ENCODE measurements at regions not wholly inside any gene's neighbourhood (a gene's known extent, or its start where the extent isn't known, plus 50 kb on each side); places are given as distances from the start of the nearest gene placed in this dataset.

- Histone ChIP-seq H3K27ac (no peak overlapping the region), H3K4me1 (no peaks in the 10 kb centered on the region), H3K36me3 (no peaks in the 10 kb centered on the region), H3K9me3 (no peaks in the 10 kb centered on the region), H3K4me3 (no peak overlapping the region), H3K27me3 (no peaks in the 10 kb centered on the region)
- intact Hi-C loops (cut with DNase I), result no loop called here
- no peak for DNase-seq (ENCODE audit: extremely low spot score in 2 of 2)
- no peak for TF ChIP-seq POLR2A (IDR thresholded peaks at IDR 0.05)
Observed at GRCh38 chr13:103236213-103236612, 170.0 kb upstream of the SLC10A2 start.

DNA sequence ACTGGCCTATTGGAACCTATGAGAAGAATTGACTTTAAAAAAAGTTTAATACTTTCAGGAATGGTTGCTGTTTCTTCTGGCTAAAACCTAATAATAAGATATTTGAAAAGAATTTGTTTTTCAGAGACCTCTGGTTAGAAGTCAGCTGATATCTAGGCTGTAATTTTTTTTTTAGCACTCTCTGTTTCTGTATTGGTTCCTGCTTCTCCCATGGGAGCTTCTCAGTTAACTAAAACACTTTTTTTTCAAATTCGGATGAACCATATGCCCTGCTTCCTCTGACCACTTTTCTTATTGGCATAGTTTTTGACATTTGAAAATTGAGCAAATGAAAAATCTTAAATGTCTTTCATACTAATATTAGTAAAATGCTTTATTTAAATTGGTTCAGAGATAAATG lies 163.5 kb upstream of the SLC10A2 start:
- intact Hi-C loops (cut with DNase I), result no loop called here
- DNase-seq (ENCODE audit: extremely low spot score in 2 of 2), result no peak
- Histone ChIP-seq H3K27me3 (no peaks in the 10 kb centered on the region), H3K36me3 (no peaks in the 10 kb centered on the region), H3K4me1 (no peaks in the 10 kb centered on the region), H3K4me3 (no peak overlapping the region), H3K27ac (no peak overlapping the region), H3K9me3 (no peaks in the 10 kb centered on the region)
- TF ChIP-seq, protein P1, sequence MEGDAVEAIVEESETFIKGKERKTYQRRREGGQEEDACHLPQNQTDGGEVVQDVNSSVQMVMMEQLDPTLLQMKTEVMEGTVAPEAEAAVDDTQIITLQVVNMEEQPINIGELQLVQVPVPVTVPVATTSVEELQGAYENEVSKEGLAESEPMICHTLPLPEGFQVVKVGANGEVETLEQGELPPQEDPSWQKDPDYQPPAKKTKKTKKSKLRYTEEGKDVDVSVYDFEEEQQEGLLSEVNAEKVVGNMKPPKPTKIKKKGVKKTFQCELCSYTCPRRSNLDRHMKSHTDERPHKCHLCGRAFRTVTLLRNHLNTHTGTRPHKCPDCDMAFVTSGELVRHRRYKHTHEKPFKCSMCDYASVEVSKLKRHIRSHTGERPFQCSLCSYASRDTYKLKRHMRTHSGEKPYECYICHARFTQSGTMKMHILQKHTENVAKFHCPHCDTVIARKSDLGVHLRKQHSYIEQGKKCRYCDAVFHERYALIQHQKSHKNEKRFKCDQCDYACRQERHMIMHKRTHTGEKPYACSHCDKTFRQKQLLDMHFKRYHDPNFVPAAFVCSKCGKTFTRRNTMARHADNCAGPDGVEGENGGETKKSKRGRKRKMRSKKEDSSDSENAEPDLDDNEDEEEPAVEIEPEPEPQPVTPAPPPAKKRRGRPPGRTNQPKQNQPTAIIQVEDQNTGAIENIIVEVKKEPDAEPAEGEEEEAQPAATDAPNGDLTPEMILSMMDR (IDR thresholded peaks at IDR 0.05), result no peak
- no peak for TF ChIP-seq POLR2A (IDR thresholded peaks at IDR 0.05)

- DNase-seq (ENCODE audit: extremely low spot score in 2 of 2), result no peak
- intact Hi-C loops (cut with DNase I), result no loop called here
- Histone ChIP-seq H3K4me3 (no peak overlapping the region), H3K27ac (no peak overlapping the region), H3K36me3 (no peaks in the 10 kb centered on the region), H3K27me3 (no peaks in the 10 kb centered on the region), H3K4me1 (no peaks in the 10 kb centered on the region), H3K9me3 (no peaks in the 10 kb centered on the region)
- TF ChIP-seq POLR2A (IDR thresholded peaks at IDR 0.05), result no peak
- TF ChIP-seq, protein P1 (IDR thresholded peaks at IDR 0.05), result no peak
- no peak for TF ChIP-seq POLR2AphosphoS5 (IDR thresholded peaks at IDR 0.05; ENCODE audit: insufficient read depth in 1 of 2, low read depth in 1 of 2)
Observed at GRCh38 chr13:103224804-103225203, 158.6 kb upstream of the SLC10A2 start.

DNA sequence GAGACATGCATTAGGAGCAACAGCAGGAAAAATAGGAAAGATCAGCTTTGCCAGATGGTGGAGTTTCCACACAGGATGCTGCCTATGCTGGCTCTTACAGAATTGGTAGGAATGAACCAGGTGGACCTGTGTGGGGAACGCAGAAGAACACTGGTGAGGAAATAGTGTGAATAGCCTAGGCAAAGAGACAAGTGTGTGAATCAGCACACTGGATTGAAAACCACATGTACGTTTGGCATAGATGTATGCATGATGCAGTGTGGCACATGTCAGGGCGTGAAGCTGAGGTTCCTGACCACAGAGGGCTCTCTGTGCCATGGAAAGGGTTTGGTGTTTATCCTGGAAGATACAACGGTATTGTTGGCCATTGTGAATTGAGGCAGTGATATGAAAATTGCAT lies 156.5 kb upstream of the SLC10A2 start:
- Histone ChIP-seq H3K36me3 (no peaks in the 10 kb centered on the region), H3K27ac (no peak overlapping the region), H3K27me3 (no peaks in the 10 kb centered on the region), H3K9me3 (no peaks in the 10 kb centered on the region), H3K4me3 (no peak overlapping the region), H3K4me1 (no peaks in the 10 kb centered on the region)
- no peak for TF ChIP-seq POLR2AphosphoS5 (IDR thresholded peaks at IDR 0.05; ENCODE audit: insufficient read depth in 1 of 2, low read depth in 1 of 2)
- TF ChIP-seq, protein P1 (IDR thresholded peaks at IDR 0.05), result no peak
- TF ChIP-seq POLR2A (IDR thresholded peaks at IDR 0.05), result no peak
- DNase-seq (ENCODE audit: extremely low spot score in 2 of 2), result no peak
- intact Hi-C loops (cut with DNase I), result no loop called here

- H3K4me1 ChIP-seq, result no peaks in the 10 kb centered on the region
- no peaks in the 10 kb centered on the region for H3K36me3 ChIP-seq
- TF ChIP-seq, protein P1 (IDR thresholded peaks at IDR 0.05), result no peak
- TF ChIP-seq POLR2AphosphoS5 (IDR thresholded peaks at IDR 0.05; ENCODE audit: insufficient read depth in 1 of 2, low read depth in 1 of 2) (no peak), POLR2A (IDR thresholded peaks at IDR 0.05) (no peak)
- H3K4me3 ChIP-seq, result no peak overlapping the region
- H3K27me3 ChIP-seq, result no peaks in the 10 kb centered on the region
- H3K9me3 ChIP-seq, result no peaks in the 10 kb centered on the region
- intact Hi-C loops (cut with DNase I), result no loop called here
- DNase-seq (ENCODE audit: extremely low spot score in 2 of 2), result no peak
- H3K27ac ChIP-seq, result no peak overlapping the region
Observed at GRCh38 chr13:103218253-103218652, 152.0 kb upstream of the SLC10A2 start.

DNA sequence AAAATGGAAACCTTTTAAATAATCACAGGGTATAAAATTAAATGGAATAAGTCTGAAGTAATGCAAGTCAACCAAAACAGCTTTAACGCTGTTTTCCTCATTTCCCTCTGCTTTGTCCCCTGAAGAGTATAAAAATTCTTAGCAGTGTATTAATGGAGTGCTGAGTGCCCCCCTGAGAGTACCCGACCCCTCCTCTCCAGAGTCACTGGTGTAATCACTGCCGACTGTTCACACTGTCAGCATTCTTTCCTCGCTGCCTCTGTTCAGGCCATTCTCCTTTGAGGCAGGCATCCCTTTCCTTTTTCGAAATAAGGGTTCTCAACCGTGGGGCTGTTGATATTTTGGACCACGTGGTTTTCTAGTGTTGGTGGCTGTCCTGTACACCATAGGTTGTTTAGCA lies 146.9 kb upstream of the SLC10A2 start:
- intact Hi-C loops (cut with DNase I), result no loop called here

More for the DNA sequence above, 146.9 kb upstream of the SLC10A2 start:
- H3K4me1 ChIP-seq, result no peaks in the 10 kb centered on the region
- H3K27ac ChIP-seq, result no peak overlapping the region
- H3K36me3 ChIP-seq, result no peaks in the 10 kb centered on the region
- no peak for DNase-seq (ENCODE audit: extremely low spot score in 2 of 2)
- H3K4me3 ChIP-seq, result no peak overlapping the region
- H3K27me3 ChIP-seq, result no peaks in the 10 kb centered on the region
- TF ChIP-seq, protein P1 (IDR thresholded peaks at IDR 0.05), result no peak
- TF ChIP-seq POLR2AphosphoS5 (IDR thresholded peaks at IDR 0.05; ENCODE audit: insufficient read depth in 1 of 2, low read depth in 1 of 2) (no peak), POLR2A (IDR thresholded peaks at IDR 0.05) (no peak)
- H3K9me3 ChIP-seq, result no peaks in the 10 kb centered on the region

All from vagina (tissue), 2 donors.